Esophagus squamous epithelium (tissue), 4 donors: ENCODE measurements at regions not wholly inside any gene's neighbourhood (a gene's known extent, or its start where the extent isn't known, plus 50 kb on each side); places are given as distances from the start of the nearest gene placed in this dataset.

Experiments used
- CTCF ChIP-seq, 6 experiments: fragments of 450-650 bp in 4 of 6; fragments of 200-600 bp in 2 of 6; sonication (generic) in 2 of 6; IDR thresholded peaks; one replicate each; pipeline ENCODE4 v1.5.1; 2016 to 2019; ENCODE audit warnings: antibody characterized with exemption in 6 of 6, mild to moderate bottlenecking in 4 of 6, moderate library complexity in 4 of 6
- POLR2A ChIP-seq, 4 donors: fragments of 450-650 bp; IDR thresholded peaks; one replicate each; pipeline ENCODE4 v1.6.1; 2017; ENCODE audit warnings: antibody characterized with exemption in 4 of 4, mild to moderate bottlenecking in 4 of 4, moderate library complexity in 3 of 4

DNA sequence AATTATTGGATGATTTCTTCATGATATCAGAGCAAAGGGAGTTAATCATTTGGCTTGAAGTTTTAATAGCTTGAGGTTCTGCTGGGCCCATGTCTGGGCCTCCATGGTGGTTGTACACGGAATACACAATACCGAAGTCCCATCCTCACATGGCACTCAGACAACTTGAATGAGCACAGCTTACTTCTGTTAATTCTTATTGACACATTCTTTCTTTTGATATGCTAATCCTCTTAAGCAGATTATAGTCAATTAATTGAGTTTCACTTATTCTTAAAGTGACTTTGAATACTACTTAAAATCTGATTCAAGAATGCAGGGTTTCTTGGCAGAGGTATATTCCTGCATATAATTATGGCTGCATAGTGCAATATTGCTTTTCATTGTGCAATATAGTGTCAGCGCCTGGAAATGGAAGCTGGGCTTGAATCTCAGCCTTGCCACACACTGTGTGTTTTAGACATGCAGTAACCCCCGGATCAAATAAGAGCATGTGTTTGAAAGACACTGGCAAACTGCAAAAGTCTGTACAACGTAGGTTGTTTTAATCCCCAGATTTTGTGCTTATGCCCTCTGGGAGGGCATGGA is 543.5 kb upstream of the ADARB2 start:
- TF ChIP-seq POLR2A (IDR thresholded peaks at IDR 0.05) (no peak), CTCF (IDR thresholded peaks at IDR 0.05) (no peak)
